Tibial artery (tissue), 4 donors: ENCODE measurements at regions not wholly inside any gene's neighbourhood (a gene's known extent, or its start where the extent isn't known, plus 50 kb on each side); places are given as distances from the start of the nearest gene placed in this dataset.

Experiments
- DNase-seq, 2 donors: peaks; one replicate each; pipeline ENCODE4 v3.0.0-alpha.2; 2019
- H3K27ac ChIP-seq, 2 donors: fragments of 200-600 bp; sonication (generic) in 1 of 2; 1 replicate in 1 of 2; 2 replicates in 1 of 2; pipeline ENCODE4 v1.5.1; 2018 to 2019; ENCODE audit warnings: mild to moderate bottlenecking in 1 of 2
- H3K27me3 ChIP-seq, 2 donors: fragments of 200-600 bp; sonication (generic) in 1 of 2; one replicate each; pipeline versions ENCODE4 v1.5.1 to v1.6.0; 2016 to 2019
- H3K36me3 ChIP-seq, 3 donors: fragments of 200-600 bp; sonication (generic) in 2 of 3; one replicate each; pipeline ENCODE4 v1.5.1; 2016 to 2019; ENCODE audit warnings: mild to moderate bottlenecking in 2 of 3
- H3K4me1 ChIP-seq, 4 donors: fragments of 200-600 bp; sonication (generic) in 2 of 4; 1 replicate in 3 of 4; 2 replicates in 1 of 4; pipeline ENCODE4 v1.5.1; 2016 to 2019
- H3K4me3 ChIP-seq, 2 donors: fragments of 200-600 bp; sonication (generic) in 1 of 2; 1 replicate in 1 of 2; 2 replicates in 1 of 2; pipeline ENCODE4 v1.5.1; 2018 to 2019; ENCODE audit warnings: mild to moderate bottlenecking in 2 of 2
- H3K9me3 ChIP-seq, 3 donors: fragments of 200-600 bp; sonication (generic) in 1 of 3; one replicate each; pipeline ENCODE4 v1.5.1; 2016 to 2019
- CTCF ChIP-seq, 2 experiments: fragments of 200-600 bp in 1 of 2; fragments of 450-650 bp in 1 of 2; IDR thresholded peaks; one replicate each; pipeline ENCODE4 v1.5.1; 2017 to 2019; ENCODE audit warnings: antibody characterized with exemption in 2 of 2, mild to moderate bottlenecking in 1 of 2, moderate library complexity in 1 of 2
- intact Hi-C: fragments of 100-400 bp; cut with DNase I; formaldehyde crosslinking; loops from one replicate; pipeline ENCODE4 v1.15.0; 2023; ENCODE audit warnings: low total_unique reads

- H3K27me3 ChIP-seq = no peaks in the 10 kb centered on the region
- no peak overlapping the region for H3K4me3 ChIP-seq
- H3K4me1 ChIP-seq = no peaks in the 10 kb centered on the region
- H3K27ac ChIP-seq = no peak overlapping the region
- no peak for TF ChIP-seq CTCF (IDR thresholded peaks at IDR 0.05)
- no peaks in the 10 kb centered on the region for H3K9me3 ChIP-seq
- no peak for DNase-seq
- intact Hi-C loops = no loop called here
- no peaks in the 10 kb centered on the region for H3K36me3 ChIP-seq
Observed at GRCh38 chr20:60361761-60362395, 403.7 kb downstream of the CDH26 start.

GRCh38 chr20:60362531-60362930 lies 404.3 kb downstream of the CDH26 start:
- Histone ChIP-seq H3K27me3 (no peaks in the 10 kb centered on the region), H3K9me3 (no peaks in the 10 kb centered on the region), H3K4me3 (no peak overlapping the region), H3K4me1 (no peaks in the 10 kb centered on the region), H3K36me3 (no peaks in the 10 kb centered on the region), H3K27ac (no peak overlapping the region)
- DNase-seq = no peak
- TF ChIP-seq CTCF (IDR thresholded peaks at IDR 0.05) = no peak
- intact Hi-C loops = no loop called here

GRCh38 chr20:60363698-60364097 lies 405.5 kb downstream of the CDH26 start:
- Histone ChIP-seq H3K9me3 (no peaks in the 10 kb centered on the region), H3K27me3 (no peaks in the 10 kb centered on the region), H3K4me1 (no peaks in the 10 kb centered on the region), H3K36me3 (no peaks in the 10 kb centered on the region), H3K4me3 (no peak overlapping the region), H3K27ac (no peak overlapping the region)
- intact Hi-C loops = no loop called here
- TF ChIP-seq CTCF (IDR thresholded peaks at IDR 0.05) = no peak
- DNase-seq = no peak

GRCh38 chr20:60365064-60365666 lies 406.9 kb downstream of the CDH26 start:
- no peak for DNase-seq
- no peak for TF ChIP-seq CTCF (IDR thresholded peaks at IDR 0.05)
- intact Hi-C loops = no loop called here
- Histone ChIP-seq H3K27ac (no peak overlapping the region), H3K4me1 (no peaks in the 10 kb centered on the region), H3K9me3 (no peaks in the 10 kb centered on the region), H3K27me3 (no peaks in the 10 kb centered on the region), H3K36me3 (no peaks in the 10 kb centered on the region), H3K4me3 (no peak overlapping the region)

DNA sequence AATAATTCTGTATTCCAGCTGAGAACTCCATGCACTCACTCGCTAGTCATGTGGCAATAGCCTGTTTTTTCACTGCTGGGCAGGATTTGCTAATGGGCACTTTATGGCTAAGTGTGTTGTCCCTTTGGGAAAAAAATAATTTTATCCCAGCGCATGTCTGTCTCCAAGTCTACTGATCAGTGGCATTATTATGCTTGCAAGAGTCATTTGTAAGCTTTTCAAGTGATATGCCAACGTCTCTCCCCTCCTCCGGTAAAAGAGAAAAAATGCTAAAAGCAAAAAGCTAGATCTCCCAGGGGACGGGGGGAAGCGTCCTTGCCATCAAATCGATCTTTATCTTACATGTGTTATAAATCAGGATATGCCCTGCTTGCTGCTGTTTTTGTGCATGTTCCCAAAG lies 407.7 kb downstream of the CDH26 start:
- no peak for TF ChIP-seq CTCF (IDR thresholded peaks at IDR 0.05)
- Histone ChIP-seq H3K27ac (no peak overlapping the region), H3K4me3 (no peak overlapping the region), H3K27me3 (no peaks in the 10 kb centered on the region), H3K36me3 (no peaks in the 10 kb centered on the region), H3K9me3 (no peaks in the 10 kb centered on the region), H3K4me1 (no peaks in the 10 kb centered on the region)
- DNase-seq = no peak
- intact Hi-C loops = no loop called here
